ENCODE measurements at regions not wholly inside any gene's neighbourhood (a gene's known extent, or its start where the extent isn't known, plus 50 kb on each side); places are given as distances from the start of the nearest gene placed in this dataset.

- no peaks in the 10 kb centered on the region for H3K36me3 ChIP-seq
- H3K4me3 ChIP-seq = no peak overlapping the region
- intact Hi-C loops (cut with DNase I; ENCODE audit: low total_unique reads) = no loop called here
- no peak for TF ChIP-seq POLR2A (IDR thresholded peaks at IDR 0.05)
- no peak for TF ChIP-seq POLR2AphosphoS5 (IDR thresholded peaks at IDR 0.05)
- no peak for TF ChIP-seq CTCF (IDR thresholded peaks at IDR 0.05 in 8 of 11, conservative IDR thresholded peaks at IDR 0.05 in 3 of 11)
- H3K27ac ChIP-seq = no peak overlapping the region
- H3K9me3 ChIP-seq = peaks cover 0 to 8% (median 0%) of the 10 kb centered on the region in 8 donors
- WGBS, 5 donors = 26 to 47% (median 33%) methylated on average over 1 of the region's 1 CpG
- H3K27me3 ChIP-seq (replicated peaks in 1 of 7) = no peaks in the 10 kb centered on the region
- H3K4me1 ChIP-seq = no peaks in the 10 kb centered on the region
- DNase-seq = no peak
These were observed 242.0 kb downstream of the NDFIP2 start for GRCh38 chr13:79722885-79723445.

GRCh38 chr13:79716191-79716590 is 235.2 kb downstream of the NDFIP2 start:
- Histone ChIP-seq H3K36me3 (no peaks in the 10 kb centered on the region), H3K9me3 (peaks cover 0 to 8% (median 0%) of the 10 kb centered on the region in 8 donors), H3K4me1 (no peaks in the 10 kb centered on the region), H3K27me3 (replicated peaks in 1 of 7) (no peaks in the 10 kb centered on the region), H3K4me3 (no peak overlapping the region), H3K27ac (no peak overlapping the region)
- DNase-seq = no peak
- TF ChIP-seq CTCF (IDR thresholded peaks at IDR 0.05 in 8 of 11, conservative IDR thresholded peaks at IDR 0.05 in 3 of 11) (no peak), POLR2AphosphoS5 (IDR thresholded peaks at IDR 0.05) (no peak), POLR2A (IDR thresholded peaks at IDR 0.05) (no peak)
- intact Hi-C loops (cut with DNase I; ENCODE audit: low total_unique reads) = no loop called here
- whole genome bisulfite sequencing, 5 donors = 66 to 78% (median 73%) methylated on average over 3 of the region's 3 CpGs

- no peak for DNase-seq
- H3K27me3 ChIP-seq (replicated peaks in 1 of 7) = no peaks in the 10 kb centered on the region
- intact Hi-C loops (cut with DNase I; ENCODE audit: low total_unique reads) = no loop called here
- no peak for TF ChIP-seq POLR2A (IDR thresholded peaks at IDR 0.05)
- TF ChIP-seq POLR2AphosphoS5 (IDR thresholded peaks at IDR 0.05) = no peak
- no peak for TF ChIP-seq CTCF (IDR thresholded peaks at IDR 0.05 in 8 of 11, conservative IDR thresholded peaks at IDR 0.05 in 3 of 11)
- no peak overlapping the region for H3K4me3 ChIP-seq
- H3K4me1 ChIP-seq = no peaks in the 10 kb centered on the region
- no peak overlapping the region for H3K27ac ChIP-seq
- H3K9me3 ChIP-seq = no peaks in the 10 kb centered on the region
- no peaks in the 10 kb centered on the region for H3K36me3 ChIP-seq
These were observed 230.7 kb downstream of the NDFIP2 start for GRCh38 chr13:79711631-79712030.

GRCh38 chr13:79710376-79710775 is 229.4 kb downstream of the NDFIP2 start:
- Histone ChIP-seq H3K27me3 (replicated peaks in 1 of 7) (no peaks in the 10 kb centered on the region), H3K27ac (no peak overlapping the region), H3K4me1 (no peaks in the 10 kb centered on the region), H3K9me3 (no peaks in the 10 kb centered on the region), H3K4me3 (no peak overlapping the region), H3K36me3 (no peaks in the 10 kb centered on the region)
- no peak for TF ChIP-seq POLR2A (IDR thresholded peaks at IDR 0.05)
- no peak for TF ChIP-seq POLR2AphosphoS5 (IDR thresholded peaks at IDR 0.05)
- TF ChIP-seq CTCF (IDR thresholded peaks at IDR 0.05 in 8 of 11, conservative IDR thresholded peaks at IDR 0.05 in 3 of 11) = no peak
- intact Hi-C loops (cut with DNase I; ENCODE audit: low total_unique reads) = no loop called here
- 20 to 77% (median 54%) methylated on average over 1 of the region's 1 CpG for WGBS, 5 donors
- no peak for DNase-seq

All from spleen (tissue), 11 donors.